Breast epithelium (tissue), 4 donors: ENCODE measurements at regions not wholly inside any gene's neighbourhood (a gene's known extent, or its start where the extent isn't known, plus 50 kb on each side); places are given as distances from the start of the nearest gene placed in this dataset.

Experiments
- DNase-seq, 2 donors: peaks; one replicate each; pipeline ENCODE4 v3.0.0-alpha.2; 2019; ENCODE audit warnings: low spot score in 2 of 2
- H3K27ac ChIP-seq, 2 donors: fragments of 200-600 bp; sonication (generic) in 1 of 2; one replicate each; pipeline ENCODE4 v1.5.1; 2016 to 2019; ENCODE audit warnings: mild to moderate bottlenecking in 1 of 2
- H3K27me3 ChIP-seq, 2 donors: fragments of 200-600 bp; sonication (generic) in 1 of 2; one replicate each; pipeline versions ENCODE4 v1.5.1 to v1.6.0; 2017 to 2019; ENCODE audit warnings: control low read depth in 1 of 2, mild to moderate bottlenecking in 1 of 2
- H3K36me3 ChIP-seq: fragments of 200-600 bp; one replicate; pipeline ENCODE4 v1.5.1; 2019
- H3K4me1 ChIP-seq, 2 donors: fragments of 200-600 bp; sonication (generic); one replicate each; pipeline ENCODE4 v1.5.1; 2016 to 2019; ENCODE audit warnings: control low read depth in 1 of 2
- H3K4me3 ChIP-seq, 3 donors: fragments of 200-600 bp; sonication (generic); 1 replicate in 2 of 3; 2 replicates in 1 of 3; pipeline ENCODE4 v1.5.1; 2016 to 2019; ENCODE audit warnings: mild to moderate bottlenecking in 3 of 3, moderate library complexity in 2 of 3
- H3K9me3 ChIP-seq, 2 donors: fragments of 200-600 bp; sonication (generic) in 1 of 2; one replicate each; pipeline ENCODE4 v1.5.1; 2016 to 2019; ENCODE audit warnings: control low read depth in 1 of 2
- POLR2A ChIP-seq: fragments of 450-650 bp; IDR thresholded peaks from one replicate; pipeline ENCODE4 v1.6.1; 2016; ENCODE audit warnings: antibody characterized with exemption, mild to moderate bottlenecking, moderate library complexity
- POLR2AphosphoS5 ChIP-seq, 3 donors: sonication (generic); formaldehyde crosslinking; IDR thresholded peaks; one replicate each; pipeline ENCODE4 v1.6.1; 2017; ENCODE audit warnings: antibody characterized with exemption in 3 of 3
- intact Hi-C: fragments of 100-400 bp; cut with DNase I; formaldehyde crosslinking; loops from one replicate; pipeline ENCODE4 v1.15.1; 2023; ENCODE audit warnings: low total_unique reads
- TF ChIP-seq, protein P1 (sequence below), 3 donors: fragments of 450-650 bp; IDR thresholded peaks; one replicate each; pipeline ENCODE4 v1.5.1; 2016 to 2017; ENCODE audit warnings: antibody characterized with exemption in 3 of 3, mild to moderate bottlenecking in 3 of 3, moderate library complexity in 3 of 3

DNA sequence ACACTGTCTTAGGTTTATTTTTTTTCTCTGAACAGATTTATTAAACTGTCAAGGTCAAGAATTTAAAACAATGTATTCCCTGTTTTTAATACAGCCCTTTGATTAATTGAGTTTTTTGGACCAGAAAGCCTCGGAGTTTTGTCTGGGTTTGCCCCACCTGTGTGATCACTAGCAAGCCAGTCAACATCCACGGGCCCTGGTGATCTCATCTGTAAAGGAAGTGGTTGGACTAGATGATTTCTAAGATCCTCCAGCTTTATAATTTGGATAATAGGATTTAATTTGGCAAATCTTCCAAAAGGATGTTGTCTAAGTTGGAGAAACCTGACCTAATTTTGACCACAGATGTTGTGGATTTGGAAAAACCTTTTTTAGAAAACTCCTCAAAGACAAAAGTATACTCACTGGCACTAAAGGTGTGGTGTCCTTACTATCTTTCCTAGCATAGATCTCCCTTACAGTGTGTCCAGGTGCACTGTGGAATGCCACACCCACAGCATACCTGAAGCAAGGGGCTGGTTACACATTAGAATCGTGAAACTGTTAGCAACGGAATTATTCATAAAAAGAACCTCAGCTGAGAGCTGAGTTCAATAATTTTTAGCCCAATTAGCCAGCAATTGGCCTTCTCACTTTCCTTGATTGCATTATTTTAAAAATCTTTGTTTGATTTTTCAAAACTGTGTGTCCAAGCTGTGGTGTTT, 195.6 kb upstream of the ELL2 start:
- Histone ChIP-seq H3K27ac (peak overlapping the region; percentile 1 to 59), H3K9me3 (no peaks in the 10 kb centered on the region), H3K36me3 (no peaks in the 10 kb centered on the region), H3K27me3 (no peaks in the 10 kb centered on the region), H3K4me1 (no peaks in the 10 kb centered on the region), H3K4me3 (no peak overlapping the region)
- no peak for DNase-seq
- TF ChIP-seq POLR2AphosphoS5 (IDR thresholded peaks at IDR 0.05): no peak
- no peak for TF ChIP-seq POLR2A
- TF ChIP-seq, protein P1, sequence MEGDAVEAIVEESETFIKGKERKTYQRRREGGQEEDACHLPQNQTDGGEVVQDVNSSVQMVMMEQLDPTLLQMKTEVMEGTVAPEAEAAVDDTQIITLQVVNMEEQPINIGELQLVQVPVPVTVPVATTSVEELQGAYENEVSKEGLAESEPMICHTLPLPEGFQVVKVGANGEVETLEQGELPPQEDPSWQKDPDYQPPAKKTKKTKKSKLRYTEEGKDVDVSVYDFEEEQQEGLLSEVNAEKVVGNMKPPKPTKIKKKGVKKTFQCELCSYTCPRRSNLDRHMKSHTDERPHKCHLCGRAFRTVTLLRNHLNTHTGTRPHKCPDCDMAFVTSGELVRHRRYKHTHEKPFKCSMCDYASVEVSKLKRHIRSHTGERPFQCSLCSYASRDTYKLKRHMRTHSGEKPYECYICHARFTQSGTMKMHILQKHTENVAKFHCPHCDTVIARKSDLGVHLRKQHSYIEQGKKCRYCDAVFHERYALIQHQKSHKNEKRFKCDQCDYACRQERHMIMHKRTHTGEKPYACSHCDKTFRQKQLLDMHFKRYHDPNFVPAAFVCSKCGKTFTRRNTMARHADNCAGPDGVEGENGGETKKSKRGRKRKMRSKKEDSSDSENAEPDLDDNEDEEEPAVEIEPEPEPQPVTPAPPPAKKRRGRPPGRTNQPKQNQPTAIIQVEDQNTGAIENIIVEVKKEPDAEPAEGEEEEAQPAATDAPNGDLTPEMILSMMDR (IDR thresholded peaks at IDR 0.05): no peak
- intact Hi-C loops: no loop called here

DNA sequence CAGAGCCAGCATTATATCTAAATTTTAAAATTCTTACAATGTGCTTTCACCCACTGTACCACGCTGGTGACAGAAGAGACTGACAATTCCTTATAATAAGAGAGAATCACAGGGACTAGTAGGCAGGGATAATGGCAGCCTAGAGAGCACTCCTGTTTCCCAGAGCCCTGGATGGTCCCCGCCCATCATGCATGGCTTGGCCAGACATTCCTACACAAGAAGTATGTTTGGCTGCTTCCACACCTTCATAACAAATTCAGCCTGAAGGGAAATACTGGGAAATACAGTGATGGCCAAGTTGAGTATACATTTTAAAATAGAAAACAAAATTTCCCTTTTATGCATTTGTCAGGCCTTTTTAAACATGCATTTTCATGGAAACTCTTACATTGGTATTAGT, 193.5 kb upstream of the ELL2 start:
- TF ChIP-seq, protein P1 (IDR thresholded peaks at IDR 0.05): no peak
- TF ChIP-seq POLR2A: no peak
- TF ChIP-seq POLR2AphosphoS5 (IDR thresholded peaks at IDR 0.05): no peak
- Histone ChIP-seq H3K36me3 (no peaks in the 10 kb centered on the region), H3K4me3 (no peak overlapping the region), H3K27me3 (no peaks in the 10 kb centered on the region), H3K9me3 (no peaks in the 10 kb centered on the region), H3K4me1 (no peaks in the 10 kb centered on the region), H3K27ac (no peak overlapping the region)
- intact Hi-C loops: no loop called here
- DNase-seq: no peak

DNA sequence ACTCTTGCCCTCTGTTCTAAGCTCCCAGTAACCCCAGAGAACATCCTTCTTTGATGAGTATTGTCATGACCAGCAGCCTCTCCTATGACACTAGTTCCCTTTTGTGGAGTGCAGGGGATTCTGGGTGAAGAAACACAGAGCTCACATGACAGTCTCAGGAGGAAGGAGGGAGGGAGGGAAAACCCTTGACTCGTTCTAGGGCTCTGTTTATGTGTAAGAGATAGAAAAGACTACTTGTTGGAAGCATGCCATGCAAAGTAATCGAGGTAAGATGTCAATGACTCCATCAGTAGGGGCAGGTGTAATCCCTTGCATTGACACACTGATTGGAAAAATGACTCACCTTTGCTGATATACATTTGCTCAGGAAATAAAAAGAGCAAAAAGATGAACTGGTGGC, 190.2 kb upstream of the ELL2 start:
- intact Hi-C loops: loop anchor here (5.0 kb wide), 1 partner anchor 405 kb away; no protein-coding TSS in a partner anchor
- H3K36me3 ChIP-seq: no peaks in the 10 kb centered on the region
- no peaks in the 10 kb centered on the region for H3K9me3 ChIP-seq
- DNase-seq: no peak
- H3K27me3 ChIP-seq: no peaks in the 10 kb centered on the region
- H3K4me3 ChIP-seq: no peak overlapping the region
- H3K27ac ChIP-seq: no peak overlapping the region
- H3K4me1 ChIP-seq: no peaks in the 10 kb centered on the region
- TF ChIP-seq, protein P1 (IDR thresholded peaks at IDR 0.05): no peak
- TF ChIP-seq POLR2AphosphoS5 (IDR thresholded peaks at IDR 0.05): no peak

DNA sequence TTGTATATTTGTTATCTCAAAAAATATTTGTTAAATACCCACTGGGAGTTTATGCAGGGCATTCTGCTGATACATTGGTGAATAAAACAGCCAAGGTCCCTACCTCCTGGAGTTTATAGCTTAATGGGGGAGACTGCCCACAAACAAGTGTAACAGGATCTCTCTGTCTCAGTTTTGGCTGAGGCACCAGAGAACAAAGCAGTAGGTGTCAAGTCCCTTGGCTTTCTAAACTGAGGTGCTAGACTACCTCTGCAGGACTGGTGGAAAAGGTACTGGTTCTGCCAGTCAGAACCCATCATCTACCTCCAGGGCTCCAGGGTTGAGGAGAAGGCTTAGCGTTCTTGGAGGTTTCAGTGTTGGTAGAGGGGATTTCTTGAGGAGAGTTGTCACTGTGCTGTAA, 188.4 kb upstream of the ELL2 start:
- no peak for TF ChIP-seq POLR2A
- no peak for TF ChIP-seq POLR2AphosphoS5 (IDR thresholded peaks at IDR 0.05)
- TF ChIP-seq, protein P1 (IDR thresholded peaks at IDR 0.05): no peak
- no peaks in the 10 kb centered on the region for H3K27me3 ChIP-seq
- H3K36me3 ChIP-seq: no peaks in the 10 kb centered on the region
- peak overlapping the region; percentile 23 to 40 for H3K27ac ChIP-seq
- no peaks in the 10 kb centered on the region for H3K9me3 ChIP-seq
- DNase-seq: no peak
- H3K4me3 ChIP-seq: no peak overlapping the region
- intact Hi-C loops: loop anchor here (5.0 kb wide), 1 partner anchor 407 kb away; no protein-coding TSS in a partner anchor
- no peaks in the 10 kb centered on the region for H3K4me1 ChIP-seq

DNA sequence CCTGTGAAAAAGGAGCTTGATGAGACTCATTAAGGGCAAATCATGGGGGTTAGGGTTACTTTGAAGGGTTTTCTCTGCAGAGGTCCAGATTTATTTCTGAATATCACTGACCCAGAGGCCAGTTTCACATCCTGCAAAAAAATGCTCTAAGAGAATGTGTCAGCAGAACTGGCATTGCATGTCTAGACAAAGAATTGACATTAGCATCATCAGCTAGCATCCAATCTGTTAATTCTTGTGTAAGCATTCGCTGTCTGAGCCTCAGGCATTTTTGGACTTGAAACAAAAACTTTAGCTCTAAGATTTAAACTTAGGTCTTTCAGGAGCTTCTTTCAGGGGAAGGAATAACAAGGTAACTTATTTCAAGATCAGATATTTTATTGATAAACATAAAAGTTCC, 187.9 kb upstream of the ELL2 start:
- Histone ChIP-seq H3K4me1 (no peaks in the 10 kb centered on the region), H3K36me3 (no peaks in the 10 kb centered on the region), H3K4me3 (no peak overlapping the region), H3K9me3 (no peaks in the 10 kb centered on the region), H3K27me3 (no peaks in the 10 kb centered on the region), H3K27ac (peak overlapping the region; percentile 23 to 54)
- intact Hi-C loops: no loop called here
- no peak for DNase-seq
- TF ChIP-seq POLR2A: no peak
- TF ChIP-seq, protein P1 (IDR thresholded peaks at IDR 0.05): no peak
- no peak for TF ChIP-seq POLR2AphosphoS5 (IDR thresholded peaks at IDR 0.05)
